ENCODE measurements at regions not wholly inside any gene's neighbourhood (a gene's known extent, or its start where the extent isn't known, plus 50 kb on each side); places are given as distances from the start of the nearest gene placed in this dataset.

DNA sequence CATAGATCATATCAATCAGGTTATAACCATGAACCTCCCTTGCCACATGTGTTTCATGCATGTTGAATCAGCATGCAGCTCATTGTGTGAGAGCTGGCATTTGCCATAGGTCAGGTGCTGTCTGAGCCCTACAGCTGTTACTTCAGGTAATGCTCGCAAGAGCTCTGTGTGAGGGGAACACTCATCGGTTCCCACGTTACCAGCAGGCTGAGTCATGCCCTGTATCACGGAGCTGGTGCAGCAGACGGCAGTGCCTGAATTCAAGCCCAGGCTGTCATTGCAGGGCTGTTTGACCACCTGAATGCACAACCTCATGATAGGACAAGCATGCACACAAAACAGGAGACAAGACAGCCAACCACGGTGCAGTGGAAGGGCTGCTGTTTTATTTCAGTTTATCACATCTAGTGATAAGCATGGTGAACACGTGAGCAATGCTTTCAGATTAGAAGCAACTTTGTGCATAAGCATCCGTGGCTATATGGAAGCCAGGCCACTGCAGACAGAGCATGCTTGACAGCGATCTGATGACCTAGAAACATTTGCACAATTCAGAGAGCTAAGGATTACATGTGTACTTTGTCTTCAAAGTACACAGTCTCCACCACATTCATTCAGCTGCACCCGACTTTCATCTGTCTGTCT is 56.4 kb upstream of the PFKP start:
- TF ChIP-seq, protein P1, sequence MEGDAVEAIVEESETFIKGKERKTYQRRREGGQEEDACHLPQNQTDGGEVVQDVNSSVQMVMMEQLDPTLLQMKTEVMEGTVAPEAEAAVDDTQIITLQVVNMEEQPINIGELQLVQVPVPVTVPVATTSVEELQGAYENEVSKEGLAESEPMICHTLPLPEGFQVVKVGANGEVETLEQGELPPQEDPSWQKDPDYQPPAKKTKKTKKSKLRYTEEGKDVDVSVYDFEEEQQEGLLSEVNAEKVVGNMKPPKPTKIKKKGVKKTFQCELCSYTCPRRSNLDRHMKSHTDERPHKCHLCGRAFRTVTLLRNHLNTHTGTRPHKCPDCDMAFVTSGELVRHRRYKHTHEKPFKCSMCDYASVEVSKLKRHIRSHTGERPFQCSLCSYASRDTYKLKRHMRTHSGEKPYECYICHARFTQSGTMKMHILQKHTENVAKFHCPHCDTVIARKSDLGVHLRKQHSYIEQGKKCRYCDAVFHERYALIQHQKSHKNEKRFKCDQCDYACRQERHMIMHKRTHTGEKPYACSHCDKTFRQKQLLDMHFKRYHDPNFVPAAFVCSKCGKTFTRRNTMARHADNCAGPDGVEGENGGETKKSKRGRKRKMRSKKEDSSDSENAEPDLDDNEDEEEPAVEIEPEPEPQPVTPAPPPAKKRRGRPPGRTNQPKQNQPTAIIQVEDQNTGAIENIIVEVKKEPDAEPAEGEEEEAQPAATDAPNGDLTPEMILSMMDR (IDR thresholded peaks at IDR 0.05), result no peak
- TF ChIP-seq EP300 (IDR thresholded peaks at IDR 0.05) (no peak), POLR2A (IDR thresholded peaks at IDR 0.05) (no peak)
